ENCODE measurements at regions not wholly inside any gene's neighbourhood (a gene's known extent, or its start where the extent isn't known, plus 50 kb on each side); places are given as distances from the start of the nearest gene placed in this dataset.

DNA sequence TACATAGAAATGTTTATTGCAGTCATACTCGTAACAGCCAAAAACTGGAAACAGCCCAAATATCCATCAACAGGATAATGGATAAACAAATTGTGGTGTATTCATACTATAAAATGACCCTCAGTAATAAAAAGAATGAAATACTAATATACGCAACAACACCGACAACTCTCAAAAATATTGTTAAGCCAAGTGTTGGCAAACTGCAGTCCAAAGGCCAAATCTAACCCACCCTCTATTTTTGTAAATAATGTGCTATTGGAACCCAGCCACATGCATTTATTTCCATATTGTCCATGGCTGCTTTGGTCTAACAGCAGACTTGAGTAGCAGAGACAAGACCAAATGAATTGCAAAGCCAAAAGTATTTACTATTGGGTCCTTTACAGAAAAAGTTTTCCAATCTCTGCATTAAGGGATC is 151.0 kb downstream of the MREG start:
- BruUV-seq (replicated peaks): no TSS peak
- Histone ChIP-seq H3K9ac (ENCODE audit: control insufficient read depth, insufficient read depth, low read length) (no peak overlapping the region), H3K27me3 (replicated peaks in 1 of 2; ENCODE audit: control insufficient read depth in 2 of 2, insufficient read depth in 2 of 2, low read length in 1 of 2) (no peaks in the 10 kb centered on the region; a peak in 1 of 4 replicates), H3K4me2 (ENCODE audit: control insufficient read depth, insufficient read depth) (no peak overlapping the region), H3K36me3 (ENCODE audit: control insufficient read depth in 2 of 2, insufficient read depth in 2 of 2, low read length in 1 of 2) (no peaks in the 10 kb centered on the region), H2AFZ (ENCODE audit: control insufficient read depth, low read depth, low read length) (no peak overlapping the region), H4K20me1 (ENCODE audit: control insufficient read depth, insufficient read depth) (no peaks in the 10 kb centered on the region), H3K9me3 (replicated peaks; ENCODE audit: control insufficient read depth, insufficient read depth, low read length) (no peaks in the 10 kb centered on the region; the same call in 2 of the 3 replicates), H3K4me3 (no peak overlapping the region), H3K4me1 (ENCODE audit: control insufficient read depth, insufficient read depth, low read length) (no peaks in the 10 kb centered on the region), H3K79me2 (ENCODE audit: control insufficient read depth, insufficient read depth, low read length) (no peaks in the 10 kb centered on the region), H3K27ac (ENCODE audit: control insufficient read depth, insufficient read depth) (no peak overlapping the region)
- in situ Hi-C loops (cut with MboI): no loop called here
- no peak for DNase-seq (ENCODE audit: low read depth, low spot score)
- CTCF ChIA-PET: no interaction called here
- WGBS (ENCODE audit: insufficient coverage, insufficient replicate concordance, low lambda C conversion rate, missing lambda C conversion rate): 71% methylated on average over 3 of the region's 3 CpGs
- TF ChIP-seq NFYB (IDR thresholded peaks at IDR 0.05; ENCODE audit: insufficient read depth, low read depth, low read length) (no peak), RAD51 (IDR thresholded peaks at IDR 0.05) (no peak), EZH2 (IDR thresholded peaks at IDR 0.05; ENCODE audit: borderline replicate concordance, control insufficient read depth, low read depth, low read length) (no peak), CBX3 (IDR thresholded peaks at IDR 0.05; ENCODE audit: borderline replicate concordance, low read depth) (no peak), NFYA (IDR thresholded peaks at IDR 0.05; ENCODE audit: borderline replicate concordance, low read depth, low read length) (no peak), PAX5 (IDR thresholded peaks at IDR 0.05; ENCODE audit: borderline replicate concordance, low read depth, low read length) (no peak), MEF2B (IDR thresholded peaks at IDR 0.05; ENCODE audit: partially characterized antibody, poor library complexity, severe bottlenecking) (no peak), TCF3 (IDR thresholded peaks at IDR 0.05; ENCODE audit: borderline replicate concordance, insufficient read depth, low read depth, low read length) (no peak), RB1 (IDR thresholded peaks at IDR 0.05; ENCODE audit: borderline replicate concordance) (no peak)
- POLR2A ChIA-PET: no interaction called here
- FAIRE-seq: no peak
- RAD21 ChIA-PET (ENCODE audit: unreplicated experiment): no interaction called here
- SMC1A ChIA-PET (ENCODE audit: uncharacterized antibody, unreplicated experiment): no interaction called here
- intact Hi-C loops (cut with micrococcal nuclease; ENCODE audit: unreplicated experiment): no loop called here
- no peak for ATAC-seq
